ENCODE measurements at regions not wholly inside any gene's neighbourhood (a gene's known extent, or its start where the extent isn't known, plus 50 kb on each side); places are given as distances from the start of the nearest gene placed in this dataset.

GRCh38 chr5:84603568-84604185 lies 219.0 kb upstream of the EDIL3 start:
- DNase-seq (ENCODE audit: low read depth in 1 of 2, low spot score in 1 of 2) (no peak), FAIRE-seq (no peak), ATAC-seq (no peak)
- ChIA-PET POLR2A (no interaction called here), CTCF (no interaction called here)
- no peak overlapping the region for H3K4me2 ChIP-seq
- no peak overlapping the region for H3K4me3 ChIP-seq
- WGBS (ENCODE audit: missing lambda C conversion rate): 21% methylated on average over 3 of the region's 3 CpGs
- no peaks in the 10 kb centered on the region for H3K9me3 ChIP-seq
- TF ChIP-seq HEYL (CRISPR knock-in tag; IDR thresholded peaks at IDR 0.05) (no peak), NPAS2 (CRISPR knock-in tag; IDR thresholded peaks at IDR 0.05; ENCODE audit: borderline replicate concordance) (no peak), CBX2 (IDR thresholded peaks at IDR 0.05; ENCODE audit: borderline replicate concordance, low read depth) (no peak), RARB (CRISPR knock-in tag; IDR thresholded peaks at IDR 0.05) (no peak), TFCP2L1 (CRISPR knock-in tag; IDR thresholded peaks at IDR 0.05) (no peak), USF2 (IDR thresholded peaks at IDR 0.05) (no peak)
- no peaks in the 10 kb centered on the region for H3K4me1 ChIP-seq
- no peak overlapping the region for H3K27ac ChIP-seq

- ChIA-PET CTCF (no interaction called here), POLR2A (no interaction called here)
- no peak overlapping the region for H3K27ac ChIP-seq
- 13% methylated on average over 1 of the region's 1 CpG for WGBS (ENCODE audit: missing lambda C conversion rate)
- TF ChIP-seq PHF8 (IDR thresholded peaks at IDR 0.05; ENCODE audit: borderline replicate concordance, low read depth) (no peak), HDAC2 (IDR thresholded peaks at IDR 0.05) (no peak), HES2 (IDR thresholded peaks at IDR 0.05) (no peak), MAZ (IDR thresholded peaks at IDR 0.05; ENCODE audit: borderline replicate concordance, low read depth, low read length) (no peak), GATA3 (IDR thresholded peaks at IDR 0.05; ENCODE audit: borderline replicate concordance) (no peak), HEYL (CRISPR knock-in tag; IDR thresholded peaks at IDR 0.05) (no peak), CBX2 (IDR thresholded peaks at IDR 0.05; ENCODE audit: borderline replicate concordance, low read depth) (no peak), E2F6 (IDR thresholded peaks at IDR 0.05; ENCODE audit: borderline replicate concordance, low read depth) (no peak), TFCP2L1 (CRISPR knock-in tag; IDR thresholded peaks at IDR 0.05) (no peak), MYC (IDR thresholded peaks at IDR 0.05; ENCODE audit: borderline replicate concordance, low read length) (no peak), NR3C1 (IDR thresholded peaks at IDR 0.05) (no peak), CTCF (IDR thresholded peaks at IDR 0.05) (no peak), ZC3H11A (IDR thresholded peaks at IDR 0.05) (no peak), REST (IDR thresholded peaks at IDR 0.05) (no peak), EHF (CRISPR knock-in tag; IDR thresholded peaks at IDR 0.05) (no peak), HOXB5 (CRISPR knock-in tag; IDR thresholded peaks at IDR 0.05) (no peak), FOXS1 (CRISPR knock-in tag; IDR thresholded peaks at IDR 0.05) (no peak), ELK1 (IDR thresholded peaks at IDR 0.05; ENCODE audit: low read depth, low read length) (no peak)
- no peak for FAIRE-seq
- H3K4me1 ChIP-seq: no peaks in the 10 kb centered on the region
- no peak overlapping the region for H3K4me3 ChIP-seq
- ATAC-seq: no peak
- H3K9me3 ChIP-seq: no peaks in the 10 kb centered on the region
- H3K4me2 ChIP-seq: no peak overlapping the region
- DNase-seq (ENCODE audit: low read depth in 1 of 2, low spot score in 1 of 2): no peak
Measured at GRCh38 chr5:84602371-84602771, 217.7 kb upstream of the EDIL3 start.
